NK-92 treated with Interleukin-12 subunit alpha and Interleukin-12 subunit beta, amount 100 ng/mL, for 24 hours (cell line): ENCODE measurements at regions not wholly inside any gene's neighbourhood (a gene's known extent, or its start where the extent isn't known, plus 50 kb on each side); places are given as distances from the start of the nearest gene placed in this dataset.
"Not testable (repeated sequence)": the region's sequence is repeated elsewhere in the genome, so short reads cannot be mapped to it uniquely, and the experiment has no call there.

Source experiments
- DNase-seq: peaks from one replicate; lab custom pipeline; 2025; lab: John Stamatoyannopoulos, UW

GRCh38 chr12:65684906-65685305 lies 139.4 kb upstream of the HMGA2 start:
- DNase-seq: no peak

- DNase-seq: no peak
Measured at GRCh38 chr12:65685514-65685913, 138.8 kb upstream of the HMGA2 start.

- no peak for DNase-seq
Measured at GRCh38 chr12:65689508-65689907, 134.8 kb upstream of the HMGA2 start.

GRCh38 chr12:65690477-65690876 lies 133.8 kb upstream of the HMGA2 start:
- DNase-seq: no peak

GRCh38 chr12:65694130-65694529 lies 130.2 kb upstream of the HMGA2 start:
- DNase-seq: no peak

GRCh38 chr12:65695113-65695865 lies 129.0 kb upstream of the HMGA2 start:
- no peak for DNase-seq

- DNase-seq: no peak
Measured at GRCh38 chr12:65696227-65696626, 128.1 kb upstream of the HMGA2 start.

- no peak for DNase-seq
Measured at GRCh38 chr12:65699251-65699650, 125.0 kb upstream of the HMGA2 start.

- DNase-seq: no peak
Measured at GRCh38 chr12:65703176-65703575, 121.1 kb upstream of the HMGA2 start.

- DNase-seq: no peak
Measured at GRCh38 chr12:65705380-65705876, 118.9 kb upstream of the HMGA2 start.

- no peak for DNase-seq
Measured at GRCh38 chr12:65707051-65707450, 117.2 kb upstream of the HMGA2 start.

GRCh38 chr12:65712260-65713004 lies 111.9 kb upstream of the HMGA2 start:
- DNase-seq: no peak

GRCh38 chr12:65715961-65716360 lies 108.3 kb upstream of the HMGA2 start:
- DNase-seq: no peak

- DNase-seq: no peak
Measured at GRCh38 chr12:65720136-65721130, 103.8 kb upstream of the HMGA2 start.

GRCh38 chr12:65721541-65722190 lies 102.6 kb upstream of the HMGA2 start:
- DNase-seq: no peak

- no peak for DNase-seq
Measured at GRCh38 chr12:65725376-65725775, 98.9 kb upstream of the HMGA2 start.

- DNase-seq: no peak
Measured at GRCh38 chr12:65728455-65728847, 95.8 kb upstream of the HMGA2 start.

- no peak for DNase-seq
Measured at GRCh38 chr12:65728848-65729793, 95.2 kb upstream of the HMGA2 start.

- DNase-seq: no peak
Measured at GRCh38 chr12:65731771-65732170, 92.5 kb upstream of the HMGA2 start.

GRCh38 chr12:65733643-65734042 lies 90.6 kb upstream of the HMGA2 start:
- not testable (repeated sequence) for DNase-seq
